CD14-positive monocyte (primary cell): ENCODE measurements at regions not wholly inside any gene's neighbourhood (a gene's known extent, or its start where the extent isn't known, plus 50 kb on each side); places are given as distances from the start of the nearest gene placed in this dataset.

ENCODE experiments used
- DNase-seq, 3 donors: peaks; one replicate each; pipeline ENCODE4 v3.0.0-alpha.2; 2011 to 2022
- H2AFZ ChIP-seq: 2 replicates; pipeline ENCODE4 v1.6.0; 2012; ENCODE audit warnings: mild to moderate bottlenecking, low read depth, low read length, inconsistent platforms; ENCODE audit not compliant: insufficient read depth, poor library complexity, severe bottlenecking
- H3K27ac ChIP-seq, 2 donors: 1 replicate in 1 of 2; 2 replicates in 1 of 2; pipeline ENCODE4 v1.5.1; 2012 to 2013; ENCODE audit warnings: low read length in 2 of 2, control low read depth in 1 of 2, inconsistent platforms in 1 of 2, low read depth in 1 of 2, mild to moderate bottlenecking in 1 of 2
- H3K27me3 ChIP-seq, 2 donors: one replicate each; pipeline versions ENCODE4 v1.6.0 to v1.6.1; 2011 to 2013; ENCODE audit warnings: low read length in 2 of 2; ENCODE audit not compliant: control insufficient read depth in 2 of 2, insufficient read depth in 2 of 2
- H3K36me3 ChIP-seq, 2 donors: replicated peaks in 1 of 2; 1 replicate in 1 of 2; 2 replicates in 1 of 2; pipeline versions ENCODE4 v1.5.1 to v1.6.1; 2012 to 2013; ENCODE audit warnings: low read length in 2 of 2, control low read depth in 1 of 2, inconsistent platforms in 1 of 2, mild to moderate bottlenecking in 1 of 2; ENCODE audit not compliant: insufficient read depth in 2 of 2, control insufficient read depth in 1 of 2
- H3K4me1 ChIP-seq, 2 donors: 1 replicate in 1 of 2; 2 replicates in 1 of 2; pipeline versions ENCODE4 v1.5.1 to v1.6.1; 2012 to 2013; ENCODE audit warnings: low read length in 2 of 2, control low read depth in 1 of 2, inconsistent platforms in 1 of 2, mild to moderate bottlenecking in 1 of 2, moderate library complexity in 1 of 2; ENCODE audit not compliant: insufficient read depth in 2 of 2, control insufficient read depth in 1 of 2
- H3K4me2 ChIP-seq: replicated peaks from 2 replicates; pipeline ENCODE3; 2012; ENCODE audit warnings: low read length, moderate library complexity, mild to moderate bottlenecking; ENCODE audit not compliant: poor library complexity, severe bottlenecking; ENCODE audit errors: extremely low read depth
- H3K4me3 ChIP-seq, 3 experiments: fragments of 200-600 bp in 1 of 3; sonication (generic) in 1 of 3; replicated peaks in 1 of 3; 1 replicate in 2 of 3; 2 replicates in 1 of 3; pipeline ENCODE4 v1.5.1; 2011 to 2013; ENCODE audit warnings: low read length in 3 of 3, mild to moderate bottlenecking in 3 of 3, control low read depth in 2 of 3, low read depth in 2 of 3, inconsistent platforms in 1 of 3, moderate library complexity in 1 of 3
- H3K79me2 ChIP-seq: 2 replicates; pipeline ENCODE4 v1.6.0; 2012; ENCODE audit warnings: mild to moderate bottlenecking, control low read depth, inconsistent platforms, low read length, moderate library complexity; ENCODE audit not compliant: insufficient read depth
- H3K9ac ChIP-seq: 2 replicates; pipeline ENCODE4 v1.6.0; 2017; ENCODE audit warnings: low read length, mild to moderate bottlenecking; ENCODE audit not compliant: insufficient read depth, poor library complexity, severe bottlenecking
- H3K9me3 ChIP-seq, 2 donors: replicated peaks in 1 of 2; 1 replicate in 1 of 2; 2 replicates in 1 of 2; pipeline versions ENCODE4 v1.5.1 to v1.6.1; 2012 to 2013; ENCODE audit warnings: low read length in 2 of 2, control low read depth in 1 of 2; ENCODE audit not compliant: control insufficient read depth in 1 of 2, insufficient read depth in 1 of 2
- H4K20me1 ChIP-seq: 2 replicates; pipeline ENCODE4 v1.6.0; 2012; ENCODE audit warnings: mild to moderate bottlenecking, low read length, control low read depth, moderate library complexity; ENCODE audit not compliant: insufficient read depth
- H3K27ac Mint-ChIP-seq, 7 donors: one replicate each; pipeline ENCODE4 v1.8.0; 2020; ENCODE audit warnings: mild to moderate bottlenecking in 7 of 7, mixed read lengths in 7 of 7, moderate library complexity in 6 of 7, inconsistent platforms in 2 of 7
- H3K27me3 Mint-ChIP-seq, 3 donors: one replicate each; pipeline ENCODE4 v1.8.0; 2021 to 2022; ENCODE audit warnings: low read depth in 3 of 3, mild to moderate bottlenecking in 3 of 3, mixed read lengths in 3 of 3, moderate library complexity in 3 of 3, inconsistent platforms in 1 of 3
- H3K36me3 Mint-ChIP-seq, 2 donors: one replicate each; pipeline ENCODE4 v1.8.0; 2020; ENCODE audit warnings: mixed read lengths in 2 of 2, inconsistent platforms in 1 of 2, mild to moderate bottlenecking in 1 of 2
- H3K4me1 Mint-ChIP-seq: one replicate; pipeline ENCODE4 v1.8.0; 2020; ENCODE audit warnings: mild to moderate bottlenecking, mixed read lengths
- H3K4me3 Mint-ChIP-seq, 2 donors: one replicate each; pipeline ENCODE4 v1.8.0; 2020; ENCODE audit warnings: mild to moderate bottlenecking in 2 of 2, mixed read lengths in 2 of 2, moderate library complexity in 1 of 2
- H3K9me3 Mint-ChIP-seq, 7 donors: one replicate each; pipeline ENCODE4 v1.8.0; 2020 to 2022; ENCODE audit warnings: mixed read lengths in 7 of 7, mild to moderate bottlenecking in 6 of 7, moderate library complexity in 6 of 7, inconsistent platforms in 2 of 7
- WGBS: methylation state at CpG from one replicate; pipeline ENCODE4 v1.1.5; 2013; ENCODE audit warnings: missing lambda C conversion rate; ENCODE audit not compliant: insufficient coverage; 5-methylcytosine and 5-hydroxymethylcytosine counted together
- intact Hi-C, 2 donors: fragments of 100-400 bp; cut with micrococcal nuclease; formaldehyde crosslinking; loops; one replicate each; pipeline versions ENCODE4 v1.15.0 to v1.15.1; 2023
- TF ChIP-seq, protein P1 (sequence below): fragments of 200-600 bp; IDR thresholded peaks from one replicate; pipeline ENCODE4 v1.8.0; 2022; ENCODE audit warnings: antibody characterized with exemption, mild to moderate bottlenecking

DNA sequence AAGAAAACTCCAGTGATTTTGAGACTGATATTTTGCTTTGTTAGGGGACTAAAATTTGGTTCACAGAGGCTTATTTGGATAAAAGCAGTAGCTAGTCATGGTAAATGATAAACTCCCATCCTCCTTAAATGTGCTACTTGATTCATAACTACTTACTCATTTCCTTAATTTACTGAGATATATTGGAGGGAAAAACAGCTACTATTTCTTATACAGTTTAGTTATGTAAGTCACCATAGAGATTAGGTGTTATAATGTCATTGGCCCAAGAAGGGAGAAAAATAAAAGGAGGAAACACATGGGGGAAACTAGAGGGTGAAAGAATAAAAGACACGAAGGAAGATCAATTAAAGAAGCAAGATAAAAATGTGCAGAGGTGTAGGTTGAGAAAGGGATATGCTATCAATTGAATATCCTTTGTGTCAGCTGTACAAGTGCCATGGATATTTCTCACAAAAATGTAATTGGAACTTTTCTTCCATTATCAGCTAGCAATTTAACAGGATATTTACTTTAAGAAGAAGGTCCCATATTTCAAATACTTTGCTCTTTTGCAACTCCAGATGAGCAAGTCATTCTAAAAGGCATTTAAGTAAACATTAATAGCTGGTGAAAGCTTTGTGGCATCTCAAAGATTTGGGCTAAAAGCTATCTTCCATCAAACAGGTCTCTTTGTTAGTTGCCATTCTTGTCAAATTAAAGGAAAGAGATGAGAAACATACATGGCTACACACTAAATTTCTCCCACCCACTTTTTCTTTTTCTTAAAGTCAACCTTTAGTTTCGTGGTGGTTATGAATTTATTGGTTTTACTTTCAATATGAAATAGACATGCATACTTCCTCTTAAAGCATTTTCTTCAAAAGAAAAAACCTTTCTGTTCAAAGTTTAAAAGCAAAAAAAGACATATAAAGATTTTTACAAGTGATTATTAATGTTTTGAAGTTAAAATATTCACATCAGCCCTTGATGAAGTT lies 439.5 kb downstream of the CCER1 start:
- TF ChIP-seq, protein P1, sequence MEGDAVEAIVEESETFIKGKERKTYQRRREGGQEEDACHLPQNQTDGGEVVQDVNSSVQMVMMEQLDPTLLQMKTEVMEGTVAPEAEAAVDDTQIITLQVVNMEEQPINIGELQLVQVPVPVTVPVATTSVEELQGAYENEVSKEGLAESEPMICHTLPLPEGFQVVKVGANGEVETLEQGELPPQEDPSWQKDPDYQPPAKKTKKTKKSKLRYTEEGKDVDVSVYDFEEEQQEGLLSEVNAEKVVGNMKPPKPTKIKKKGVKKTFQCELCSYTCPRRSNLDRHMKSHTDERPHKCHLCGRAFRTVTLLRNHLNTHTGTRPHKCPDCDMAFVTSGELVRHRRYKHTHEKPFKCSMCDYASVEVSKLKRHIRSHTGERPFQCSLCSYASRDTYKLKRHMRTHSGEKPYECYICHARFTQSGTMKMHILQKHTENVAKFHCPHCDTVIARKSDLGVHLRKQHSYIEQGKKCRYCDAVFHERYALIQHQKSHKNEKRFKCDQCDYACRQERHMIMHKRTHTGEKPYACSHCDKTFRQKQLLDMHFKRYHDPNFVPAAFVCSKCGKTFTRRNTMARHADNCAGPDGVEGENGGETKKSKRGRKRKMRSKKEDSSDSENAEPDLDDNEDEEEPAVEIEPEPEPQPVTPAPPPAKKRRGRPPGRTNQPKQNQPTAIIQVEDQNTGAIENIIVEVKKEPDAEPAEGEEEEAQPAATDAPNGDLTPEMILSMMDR: no peak
- H3K27me3 Mint-ChIP-seq: peaks cover 0 to 3% (median 0%) of the 10 kb centered on the region in 3 donors
- Histone ChIP-seq H3K79me2 (no peaks in the 10 kb centered on the region), H3K9me3 (no peaks in the 10 kb centered on the region), H4K20me1 (no peaks in the 10 kb centered on the region), H3K27me3 (no peaks in the 10 kb centered on the region), H3K4me1 (no peaks in the 10 kb centered on the region), H3K36me3 (no peaks in the 10 kb centered on the region), H3K4me3 (no peak overlapping the region), H3K9ac (no peak overlapping the region), H3K4me2 (no peak overlapping the region), H2AFZ (no peak overlapping the region), H3K27ac (no peak overlapping the region)
- DNase-seq: no peak
- H3K4me3 Mint-ChIP-seq: no peak overlapping the region
- H3K36me3 Mint-ChIP-seq: no peaks in the 10 kb centered on the region
- H3K27ac Mint-ChIP-seq: no peak overlapping the region
- peaks cover 0 to 2% (median 0%) of the 10 kb centered on the region in 7 donors for H3K9me3 Mint-ChIP-seq
- 33% methylated on average over 1 of the region's 2 CpGs for WGBS
- intact Hi-C loops: no loop called here
- no peaks in the 10 kb centered on the region for H3K4me1 Mint-ChIP-seq

DNA sequence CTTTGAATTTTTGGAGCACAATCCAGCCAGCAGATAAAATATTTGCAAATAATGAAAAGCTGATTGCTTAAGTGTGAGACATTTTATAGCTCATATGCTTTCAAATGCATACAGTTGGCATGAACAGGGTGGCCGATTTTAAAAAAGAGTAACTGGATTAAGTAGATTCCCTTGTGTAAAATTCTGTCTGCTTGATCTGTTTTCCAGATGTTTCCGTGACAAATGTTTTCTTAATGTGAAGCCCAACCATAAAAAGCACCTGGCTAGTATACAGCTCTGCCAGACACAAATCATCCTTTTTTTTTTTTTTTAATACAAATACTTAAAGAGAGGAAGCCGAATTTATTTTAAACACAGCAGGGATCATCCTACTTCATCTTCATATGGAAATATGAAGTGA lies 440.7 kb downstream of the CCER1 start:
- Mint-ChIP-seq H3K27ac (no peak overlapping the region), H3K9me3 (peaks cover 0 to 4% (median 0%) of the 10 kb centered on the region in 7 donors)
- intact Hi-C loops: no loop called here

More for the DNA sequence above, 440.7 kb downstream of the CCER1 start:
- Histone ChIP-seq H3K4me1 (no peaks in the 10 kb centered on the region), H3K9me3 (no peaks in the 10 kb centered on the region), H3K27ac (no peak overlapping the region), H3K79me2 (no peaks in the 10 kb centered on the region), H3K9ac (no peak overlapping the region), H2AFZ (no peak overlapping the region), H3K4me3 (no peak overlapping the region), H4K20me1 (no peaks in the 10 kb centered on the region), H3K27me3 (no peaks in the 10 kb centered on the region), H3K36me3 (no peaks in the 10 kb centered on the region), H3K4me2 (no peak overlapping the region)
- H3K4me1 Mint-ChIP-seq: no peaks in the 10 kb centered on the region
- TF ChIP-seq, protein P1: no peak
- no peaks in the 10 kb centered on the region for H3K36me3 Mint-ChIP-seq
- peaks cover 0 to 3% (median 0%) of the 10 kb centered on the region in 3 donors for H3K27me3 Mint-ChIP-seq
- H3K4me3 Mint-ChIP-seq: no peak overlapping the region
- no CpG with 5 or more reads among the region's 3 CpGs for WGBS
- DNase-seq: no peak
